Suppressor macrophage treated with lipopolysaccharide for 4 hours (primary cell): ENCODE measurements at regions not wholly inside any gene's neighbourhood (a gene's known extent, or its start where the extent isn't known, plus 50 kb on each side); places are given as distances from the start of the nearest gene placed in this dataset.
"Not testable (repeated sequence)": the region's sequence is repeated elsewhere in the genome, so short reads cannot be mapped to it uniquely, and the experiment has no call there.

Experiments used
- DNase-seq: peaks from one replicate; pipeline ENCODE4 v3.0.0-alpha.2; 2020

DNA sequence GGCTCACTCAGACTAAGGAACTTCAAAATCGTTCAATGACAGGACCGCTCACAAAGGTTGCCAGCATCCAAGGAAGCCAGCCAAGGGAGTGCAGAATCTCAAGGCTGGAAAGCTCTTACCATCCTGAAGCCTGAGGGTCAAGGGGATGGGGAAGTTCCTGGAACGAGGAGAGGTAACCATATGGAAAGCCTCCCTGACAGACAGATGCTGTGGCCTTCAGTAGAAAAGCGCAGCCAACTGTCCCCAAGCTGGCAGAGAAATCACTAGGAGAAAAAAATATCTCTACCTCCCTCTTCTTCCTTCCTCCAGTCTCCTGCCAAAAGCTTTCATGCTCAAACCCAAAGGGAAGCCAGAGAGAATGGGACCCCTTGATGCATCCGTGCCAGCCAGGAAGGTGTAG is 90.5 kb upstream of the RANBP3L start:
- DNase-seq, result no peak

- no peak for DNase-seq
Measured at GRCh38 chr5:36392818-36393217, 91.1 kb upstream of the RANBP3L start.

GRCh38 chr5:36393656-36394428 is 92.1 kb upstream of the RANBP3L start:
- DNase-seq, result no peak

DNA sequence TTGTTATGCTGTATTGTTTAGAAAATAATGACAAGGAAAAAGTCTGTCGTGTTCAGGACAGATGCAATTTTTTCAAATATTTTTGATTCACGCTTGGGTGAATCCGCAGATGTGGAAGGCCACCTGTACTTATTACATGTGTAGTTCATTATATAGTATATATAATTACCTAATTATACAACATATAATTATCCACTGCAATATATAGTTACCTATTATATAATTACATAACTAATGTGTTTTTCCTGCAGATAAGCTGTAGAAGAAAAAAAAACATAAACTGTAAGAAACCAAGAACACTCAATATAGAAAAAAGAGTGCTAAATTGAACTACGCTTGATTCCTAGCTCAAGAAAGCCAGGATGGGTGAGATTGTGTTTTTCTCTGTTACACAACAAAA is 93.6 kb upstream of the RANBP3L start:
- no peak for DNase-seq

GRCh38 chr5:36395947-36396346 is 94.2 kb upstream of the RANBP3L start:
- not testable (repeated sequence) for DNase-seq

GRCh38 chr5:36396640-36397039 is 94.9 kb upstream of the RANBP3L start:
- DNase-seq, result no peak

GRCh38 chr5:36397901-36398536 is 96.3 kb upstream of the RANBP3L start:
- peak; percentile 41 for DNase-seq

- DNase-seq, result no peak
Measured at GRCh38 chr5:36402512-36402906, 100.8 kb upstream of the RANBP3L start.

GRCh38 chr5:36403632-36404311 is 102.1 kb upstream of the RANBP3L start:
- DNase-seq, result peak; percentile 71

GRCh38 chr5:36406023-36406422 is 104.3 kb upstream of the RANBP3L start:
- DNase-seq, result no peak

DNA sequence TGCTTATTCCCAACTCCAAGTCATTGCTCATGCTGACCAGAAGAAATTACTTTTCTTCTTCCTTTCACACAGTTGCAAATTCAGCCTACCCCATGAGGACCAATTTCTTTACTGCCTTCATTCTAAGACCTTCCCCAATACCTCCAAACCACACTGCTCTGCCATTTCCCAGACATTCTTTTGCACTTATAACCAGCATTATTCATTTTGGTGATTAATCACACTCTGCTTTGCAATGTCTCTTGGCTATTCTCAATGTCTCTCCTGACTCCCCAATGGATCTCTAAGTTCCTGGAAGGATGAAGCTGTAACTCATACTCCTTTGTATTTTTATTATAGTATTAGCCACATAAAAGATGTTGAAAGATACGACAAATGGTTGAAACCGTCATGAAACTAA is 105.7 kb upstream of the RANBP3L start:
- no peak for DNase-seq

DNA sequence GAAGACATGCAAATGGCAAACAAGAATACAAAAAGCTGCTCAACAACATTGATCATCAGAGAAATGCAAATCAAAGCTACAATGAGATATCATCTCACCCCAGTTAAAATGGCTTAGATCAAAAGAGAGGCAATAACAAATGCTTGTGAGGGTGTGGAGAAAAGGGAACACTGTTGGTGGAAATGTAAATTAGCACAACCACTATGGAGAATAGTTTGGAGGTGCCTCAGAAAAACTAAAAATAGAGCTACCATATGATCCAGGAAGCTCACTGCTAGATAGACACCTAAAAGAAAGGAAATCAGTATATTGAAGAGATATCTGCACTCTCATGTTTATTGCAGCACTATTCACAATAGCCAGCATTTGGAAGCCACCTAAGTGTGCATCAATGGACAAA is 108.0 kb upstream of the RANBP3L start:
- DNase-seq, result not testable (repeated sequence)

DNA sequence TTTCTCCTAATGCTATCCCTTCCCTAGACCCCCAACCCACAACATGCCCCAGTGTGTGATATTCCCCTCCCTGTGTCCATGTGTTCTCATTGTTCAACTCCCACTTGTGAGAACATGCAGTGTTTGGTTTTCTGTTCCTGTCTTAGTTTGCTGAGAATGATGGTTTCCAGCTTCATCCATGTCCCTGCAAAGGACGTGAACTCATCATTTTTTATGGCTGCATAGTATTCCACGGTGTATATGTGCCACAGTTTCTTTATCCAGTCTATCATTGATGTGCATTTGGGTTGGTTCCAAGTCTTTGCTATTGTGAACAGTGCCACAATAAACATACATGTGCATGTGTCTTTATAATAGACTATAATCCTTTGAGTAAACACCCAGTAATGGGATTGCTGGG is 109.0 kb upstream of the RANBP3L start:
- not testable (repeated sequence) for DNase-seq

DNA sequence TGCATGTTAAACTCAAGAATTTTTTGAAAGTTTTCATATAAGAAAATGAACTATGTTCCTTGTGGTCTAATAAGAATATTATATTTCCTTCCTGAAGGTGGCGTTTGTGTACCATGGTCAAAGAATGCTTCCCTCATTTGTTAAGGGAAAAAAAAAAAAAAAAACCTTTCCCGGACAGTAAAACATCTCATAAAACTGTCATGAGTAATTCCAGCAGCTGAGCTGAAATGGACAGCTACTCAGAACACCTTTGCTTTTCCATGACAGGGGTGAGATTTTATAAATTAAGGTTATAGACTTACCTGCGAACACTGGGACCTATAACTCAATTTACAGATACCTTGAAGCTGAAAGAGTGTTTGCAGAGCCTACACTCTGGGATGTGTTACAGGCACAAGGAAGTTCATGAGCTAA is 113.2 kb upstream of the RANBP3L start:
- DNase-seq, result peak; percentile 72

DNA sequence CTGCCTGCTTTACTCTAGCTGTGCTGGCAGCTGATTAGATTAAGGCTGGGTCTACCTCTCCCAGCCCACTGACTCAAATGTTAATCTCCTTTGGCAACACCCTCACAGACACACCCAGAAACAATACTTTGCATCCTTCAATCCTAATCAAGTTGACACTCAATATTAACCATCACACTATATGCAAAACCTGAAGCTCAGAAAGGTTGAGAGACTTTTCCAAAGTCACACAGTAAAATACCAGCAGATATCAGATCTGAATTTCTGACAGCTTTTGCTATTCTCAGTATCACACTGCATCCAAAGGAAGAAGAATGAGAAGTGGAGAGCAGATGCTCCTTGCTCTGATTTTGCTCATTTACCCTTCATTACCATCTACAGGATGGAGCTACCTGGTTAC is 114.9 kb upstream of the RANBP3L start:
- DNase-seq, result no peak

- DNase-seq, result peak; percentile 62
Measured at GRCh38 chr5:36417221-36417620, 115.5 kb upstream of the RANBP3L start.

DNA sequence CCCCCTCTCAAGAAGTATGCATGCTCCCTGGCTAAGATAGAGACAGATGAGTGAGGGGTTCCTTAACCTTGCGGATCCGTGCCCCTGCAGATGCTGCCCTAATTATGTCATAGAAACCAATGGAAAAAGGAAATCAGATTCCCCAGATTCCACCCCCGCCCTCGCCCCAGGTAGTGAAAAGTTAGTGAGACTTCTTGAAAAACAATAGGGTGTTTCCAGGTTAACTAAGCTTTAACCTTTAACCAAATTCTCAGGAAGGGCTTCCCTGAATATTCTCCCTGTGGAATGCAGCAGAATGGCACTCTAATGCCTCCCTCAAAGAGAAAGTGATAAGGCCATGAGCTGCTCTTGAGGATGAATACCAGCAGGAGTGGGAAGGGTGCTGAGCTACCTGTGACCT is 116.0 kb upstream of the RANBP3L start:
- no peak for DNase-seq

DNA sequence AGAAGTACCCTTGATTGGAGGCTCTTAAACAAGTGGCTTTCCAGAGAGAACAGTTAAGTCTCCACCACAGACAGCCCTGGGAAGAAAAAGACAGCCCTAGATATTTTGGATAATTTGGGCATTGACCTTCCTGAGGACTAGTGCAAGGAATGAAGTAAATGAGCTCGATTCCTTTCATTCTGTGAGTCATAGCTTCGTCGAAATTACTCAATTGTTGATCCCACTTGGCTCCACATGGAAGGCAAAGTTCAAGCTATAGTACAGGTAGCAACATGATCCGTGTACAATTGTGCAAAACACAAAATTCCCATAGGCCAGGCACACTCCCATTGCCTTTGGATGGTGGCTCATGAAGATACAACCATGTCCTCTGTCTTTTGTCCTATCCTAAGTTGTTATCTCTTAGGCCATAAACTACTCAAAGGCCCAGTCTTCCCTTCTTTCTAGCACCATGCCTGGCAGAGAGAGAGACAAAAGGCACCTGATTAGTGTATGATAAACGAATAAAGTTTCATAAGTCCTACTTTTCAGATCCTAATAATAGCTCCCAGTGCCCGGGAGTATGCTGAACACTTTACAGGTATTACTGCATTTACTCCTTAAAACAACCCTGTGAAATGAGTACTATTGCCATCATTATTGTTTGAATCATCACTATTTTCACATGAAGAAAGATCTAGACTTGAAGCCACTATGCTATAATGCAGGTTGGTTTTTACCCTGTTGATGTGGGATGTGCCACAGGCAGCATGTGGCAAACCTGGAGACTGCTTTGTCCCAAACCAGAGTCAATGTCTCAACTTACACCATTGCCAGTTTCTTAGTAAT is 116.7 kb upstream of the RANBP3L start:
- no peak for DNase-seq

DNA sequence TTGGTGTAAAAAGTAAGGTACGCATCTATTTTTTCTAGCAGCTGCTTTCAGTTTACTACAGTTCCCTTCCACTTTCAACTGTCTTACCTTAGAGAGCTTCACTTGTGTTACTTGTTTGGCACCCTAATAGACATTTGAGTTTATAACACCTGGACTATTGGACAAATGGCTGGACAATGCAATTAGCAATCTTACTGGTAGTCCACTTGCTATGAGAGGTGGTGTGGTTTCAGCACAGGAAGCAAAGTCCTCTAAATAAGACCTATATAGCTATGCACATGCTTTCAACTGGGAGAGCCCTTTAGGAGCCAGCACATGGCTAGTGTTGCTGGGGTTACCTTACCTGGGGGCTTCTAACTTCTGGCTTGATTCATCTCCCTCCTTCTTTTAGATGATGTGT is 119.6 kb upstream of the RANBP3L start:
- DNase-seq, result no peak

- DNase-seq, result no peak
Measured at GRCh38 chr5:36422952-36423351, 121.2 kb upstream of the RANBP3L start.

DNA sequence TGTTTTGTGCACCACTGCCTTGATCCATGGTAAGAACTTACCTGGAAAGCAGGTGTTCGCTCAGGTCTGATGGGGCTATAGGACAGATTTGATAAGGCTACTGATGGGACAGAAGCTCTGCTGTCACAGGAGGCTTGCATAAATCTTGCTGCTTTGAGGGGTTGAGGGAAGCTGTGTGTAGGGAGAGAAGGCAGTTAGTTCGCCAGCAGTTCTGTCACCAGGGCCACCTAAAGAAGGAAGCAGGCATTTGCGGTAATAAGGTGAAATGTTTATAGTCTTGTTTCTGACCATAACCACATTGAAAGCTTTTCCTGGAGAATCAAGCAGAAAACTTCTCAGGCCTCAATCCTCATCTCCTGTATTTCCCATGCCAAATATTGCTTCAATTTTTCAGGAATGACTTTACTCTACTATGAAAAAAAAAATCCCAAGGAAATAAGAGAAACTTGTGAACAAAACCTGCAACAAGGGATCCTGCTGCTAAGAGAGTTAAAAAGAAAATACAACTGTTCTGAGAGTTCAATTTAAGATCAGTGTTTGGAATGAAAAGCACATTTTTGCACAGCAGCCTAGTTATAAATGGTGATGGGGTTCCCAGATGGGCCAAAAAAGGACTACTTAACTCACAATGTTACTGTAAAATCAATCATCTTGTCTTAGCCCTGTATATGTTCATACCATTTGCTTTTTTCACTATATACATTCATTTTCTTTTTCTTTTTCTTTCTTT is 122.0 kb upstream of the RANBP3L start:
- DNase-seq, result no peak

GRCh38 chr5:36426070-36426469 is 124.4 kb upstream of the RANBP3L start:
- not testable (repeated sequence) for DNase-seq
